Gastroesophageal sphincter (tissue), 3 donors: ENCODE measurements at regions not wholly inside any gene's neighbourhood (a gene's known extent, or its start where the extent isn't known, plus 50 kb on each side); places are given as distances from the start of the nearest gene placed in this dataset.
"Not testable (repeated sequence)": the region's sequence is repeated elsewhere in the genome, so short reads cannot be mapped to it uniquely, and the experiment has no call there.

Experiments
- CTCF ChIP-seq, 4 experiments: fragments of 200-600 bp in 2 of 4; fragments of 450-650 bp in 2 of 4; sonication (generic) in 1 of 4; IDR thresholded peaks; one replicate each; pipeline ENCODE4 v1.5.1; 2017 to 2019; ENCODE audit warnings: antibody characterized with exemption in 4 of 4, mild to moderate bottlenecking in 2 of 4, moderate library complexity in 2 of 4
- EP300 ChIP-seq: sonication (generic); formaldehyde crosslinking; IDR thresholded peaks from one replicate; pipeline ENCODE4 v1.6.1; 2017; ENCODE audit warnings: antibody characterized with exemption, mild to moderate bottlenecking
- POLR2A ChIP-seq, 2 donors: fragments of 450-650 bp; IDR thresholded peaks; one replicate each; pipeline ENCODE4 v1.6.1; 2017; ENCODE audit warnings: antibody characterized with exemption in 2 of 2, mild to moderate bottlenecking in 2 of 2, moderate library complexity in 1 of 2
- POLR2AphosphoS5 ChIP-seq: sonication (generic); formaldehyde crosslinking; IDR thresholded peaks from one replicate; pipeline ENCODE4 v1.6.1; 2017; ENCODE audit warnings: antibody characterized with exemption

DNA sequence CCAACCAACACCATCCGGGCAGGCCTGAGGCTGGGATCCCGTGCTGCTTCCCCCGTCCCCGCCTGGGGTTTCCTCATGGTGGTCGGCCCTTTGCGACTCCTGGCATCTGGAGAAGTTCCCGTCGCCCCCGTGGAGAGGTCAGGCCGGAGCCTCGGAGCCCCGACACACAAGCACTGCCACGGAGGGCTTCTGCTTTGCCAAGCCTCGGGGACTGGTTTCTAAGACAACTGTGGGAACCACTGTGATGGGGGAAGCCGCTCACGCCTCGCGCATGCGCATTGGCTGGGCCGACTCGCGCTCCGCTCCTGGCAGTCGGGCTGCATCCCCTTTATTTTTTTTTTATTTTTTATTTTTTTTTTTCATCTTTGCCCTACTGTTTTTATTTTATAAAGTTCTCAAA lies 928.8 kb upstream of the TPTE start:
- not testable (repeated sequence) for TF ChIP-seq POLR2A (IDR thresholded peaks at IDR 0.05); CTCF (IDR thresholded peaks at IDR 0.05); POLR2AphosphoS5; EP300
